ENCODE measurements at regions not wholly inside any gene's neighbourhood (a gene's known extent, or its start where the extent isn't known, plus 50 kb on each side); places are given as distances from the start of the nearest gene placed in this dataset.
A peak's percentile ranks its signal among the peaks of the same experiment; 100 is the strongest.
"Not testable (repeated sequence)": the region's sequence is repeated elsewhere in the genome, so short reads cannot be mapped to it uniquely, and the experiment has no call there.

DNA sequence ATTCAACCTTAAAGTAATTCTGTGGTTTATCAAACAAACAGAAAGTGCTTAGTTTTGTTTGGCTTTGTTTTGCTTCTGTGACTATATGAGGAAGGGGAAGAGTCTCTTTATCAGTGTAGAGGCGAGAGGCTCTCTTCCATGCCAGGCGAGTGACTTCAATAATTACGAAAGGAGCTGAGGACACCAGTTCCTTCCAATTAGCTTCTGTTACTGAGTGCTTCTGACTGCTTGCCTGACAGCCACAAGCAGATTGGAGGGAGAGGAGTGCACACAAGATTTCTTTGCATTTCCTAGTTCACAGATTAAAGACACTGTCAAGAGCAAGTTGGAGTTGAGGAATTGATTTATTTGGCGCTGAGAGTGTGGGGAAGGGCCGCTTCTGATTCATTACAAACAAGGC, 1484.5 kb upstream of the TENM4 start:
- Histone ChIP-seq H3K4me2 (ENCODE audit: insufficient read depth, low read length, poor library complexity, severe bottlenecking) (no peak overlapping the region), H3K18ac (ENCODE audit: low read length) (no peak overlapping the region), H3K9ac (ENCODE audit: low read depth, low read length, poor library complexity) (no peak overlapping the region), H2BK12ac (ENCODE audit: low read length) (no peak overlapping the region), H3K23ac (ENCODE audit: low read depth, low read length, poor library complexity) (no peak overlapping the region), H3K27ac (replicated peaks; ENCODE audit: low read length) (no peak overlapping the region), H3K79me1 (ENCODE audit: low read depth, low read length) (no peaks in the 10 kb centered on the region), H3K9me3 (replicated peaks in 1 of 2; ENCODE audit: control insufficient read depth in 2 of 2, insufficient read depth in 1 of 2, low read depth in 1 of 2, low read length in 2 of 2) (peaks cover 0 to 3% of the 10 kb centered on the region in 2 donors), H3K4me1 (ENCODE audit: control insufficient read depth in 2 of 2, insufficient read depth in 1 of 2, low read depth in 1 of 2, low read length in 2 of 2) (no peaks in the 10 kb centered on the region), H3K4me3 (ENCODE audit: low read length in 2 of 2) (no peak overlapping the region), H4K91ac (ENCODE audit: low read depth, low read length, poor library complexity) (no peak overlapping the region), H3K14ac (ENCODE audit: low read length) (no peak overlapping the region), H3K36me3 (replicated peaks in 1 of 2; ENCODE audit: control insufficient read depth in 2 of 2, insufficient read depth in 2 of 2, low read length in 2 of 2) (no peaks in the 10 kb centered on the region), H3K27me3 (ENCODE audit: control insufficient read depth in 3 of 3, insufficient read depth in 3 of 3, low read depth in 1 of 3, low read length in 3 of 3) (no peaks in the 10 kb centered on the region), H2BK5ac (ENCODE audit: low read length) (no peak overlapping the region), H2AFZ (ENCODE audit: low read length) (peak overlapping the region; percentile 42), H2BK120ac (ENCODE audit: low read depth, low read length) (no peak overlapping the region), H2AK5ac (ENCODE audit: low read depth, low read length) (no peak overlapping the region), H4K8ac (ENCODE audit: low read depth, low read length) (no peak overlapping the region), H2BK15ac (ENCODE audit: low read length) (no peak overlapping the region), H3K4ac (ENCODE audit: low read length) (no peak overlapping the region)
- no peak for DNase-seq (ENCODE audit: low spot score)
- no CpG with 5 or more reads among the region's 5 CpGs for WGBS, 2 donors (ENCODE audit: extremely low coverage in 2 of 2, insufficient read length in 2 of 2, insufficient replicate concordance in 1 of 2)

DNA sequence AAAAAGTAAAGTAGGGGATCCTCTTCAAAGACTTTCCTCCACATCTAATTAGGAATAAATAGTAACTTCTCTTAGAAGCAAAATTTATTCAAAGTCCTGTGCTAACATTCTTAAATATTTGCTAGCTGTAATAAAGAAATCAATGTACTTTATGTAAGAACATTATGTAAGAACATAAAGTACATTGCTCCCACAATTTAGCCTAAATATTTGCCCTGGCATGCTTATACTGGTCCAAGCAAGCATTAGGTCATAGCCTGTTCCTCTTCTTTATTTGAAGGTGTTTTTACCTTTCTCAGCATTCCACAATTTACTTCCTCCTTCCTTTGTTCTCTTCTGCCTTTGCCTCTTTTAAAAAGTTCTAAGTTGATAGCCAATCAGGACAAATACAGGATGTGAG, 1480.5 kb upstream of the TENM4 start:
- not testable (repeated sequence) for H3K9ac ChIP-seq (ENCODE audit: low read depth, low read length, poor library complexity); H3K9me3 ChIP-seq (replicated peaks in 1 of 2; ENCODE audit: control insufficient read depth in 2 of 2, insufficient read depth in 1 of 2, low read depth in 1 of 2, low read length in 2 of 2); H3K18ac ChIP-seq (ENCODE audit: low read length); H4K8ac ChIP-seq (ENCODE audit: low read depth, low read length); H2BK15ac ChIP-seq (ENCODE audit: low read length); H2BK120ac ChIP-seq (ENCODE audit: low read depth, low read length); H2BK12ac ChIP-seq (ENCODE audit: low read length); H3K4me2 ChIP-seq (ENCODE audit: insufficient read depth, low read length, poor library complexity, severe bottlenecking); H3K4me1 ChIP-seq (ENCODE audit: control insufficient read depth in 2 of 2, insufficient read depth in 1 of 2, low read depth in 1 of 2, low read length in 2 of 2); H3K79me1 ChIP-seq (ENCODE audit: low read depth, low read length); H3K36me3 ChIP-seq (replicated peaks in 1 of 2; ENCODE audit: control insufficient read depth in 2 of 2, insufficient read depth in 2 of 2, low read length in 2 of 2); H3K27me3 ChIP-seq (ENCODE audit: control insufficient read depth in 3 of 3, insufficient read depth in 3 of 3, low read depth in 1 of 3, low read length in 3 of 3); DNase-seq (ENCODE audit: low spot score); H3K27ac ChIP-seq (replicated peaks; ENCODE audit: low read length); H3K4ac ChIP-seq (ENCODE audit: low read length); H3K23ac ChIP-seq (ENCODE audit: low read depth, low read length, poor library complexity); H3K14ac ChIP-seq (ENCODE audit: low read length); H3K4me3 ChIP-seq (ENCODE audit: low read length in 2 of 2); H2BK5ac ChIP-seq (ENCODE audit: low read length); H4K91ac ChIP-seq (ENCODE audit: low read depth, low read length, poor library complexity); H2AK5ac ChIP-seq (ENCODE audit: low read depth, low read length)
- peak overlapping the region; percentile 7 for H2AFZ ChIP-seq (ENCODE audit: low read length)

DNA sequence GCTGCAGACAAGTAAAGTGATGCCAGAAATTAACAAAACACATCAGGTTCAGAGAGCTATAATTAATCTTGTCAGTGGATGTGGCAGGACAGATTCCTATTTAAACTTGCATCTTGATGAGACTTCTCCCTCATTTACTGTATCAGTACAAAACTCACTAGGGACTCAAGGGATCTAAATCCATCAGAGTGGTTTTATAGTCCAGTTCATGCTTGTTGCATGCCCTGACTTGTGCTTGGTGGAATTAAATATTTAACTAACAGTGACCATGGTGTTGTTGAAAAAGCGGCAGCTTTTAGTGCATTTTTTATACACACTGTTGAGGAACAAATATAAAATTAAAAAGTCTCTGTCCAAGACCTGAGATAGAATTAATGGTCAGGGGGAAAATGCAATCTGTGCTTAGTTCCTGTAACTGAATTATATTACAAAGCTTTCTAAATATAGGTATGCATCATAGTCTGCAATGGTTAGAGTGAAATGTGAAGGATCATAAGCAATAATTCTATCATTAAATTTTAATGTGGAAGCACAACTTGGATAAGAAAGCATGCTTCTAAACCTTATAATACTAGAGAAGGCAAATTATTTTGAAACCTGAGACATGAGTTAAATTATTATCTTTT, 1475.5 kb upstream of the TENM4 start:
- WGBS, 2 donors (ENCODE audit: extremely low coverage in 2 of 2, insufficient read length in 2 of 2, insufficient replicate concordance in 1 of 2), result no CpG with 5 or more reads among the region's 1 CpG
- Histone ChIP-seq H3K27ac (replicated peaks; ENCODE audit: low read length) (no peak overlapping the region), H3K23ac (ENCODE audit: low read depth, low read length, poor library complexity) (no peak overlapping the region), H4K91ac (ENCODE audit: low read depth, low read length, poor library complexity) (no peak overlapping the region), H4K8ac (ENCODE audit: low read depth, low read length) (no peak overlapping the region), H2BK120ac (ENCODE audit: low read depth, low read length) (no peak overlapping the region), H2BK12ac (ENCODE audit: low read length) (no peak overlapping the region), H3K4me2 (ENCODE audit: insufficient read depth, low read length, poor library complexity, severe bottlenecking) (no peak overlapping the region), H3K4me1 (ENCODE audit: control insufficient read depth in 2 of 2, insufficient read depth in 1 of 2, low read depth in 1 of 2, low read length in 2 of 2) (no peaks in the 10 kb centered on the region), H2AFZ (ENCODE audit: low read length) (peak overlapping the region; percentile 47), H3K9me3 (replicated peaks in 1 of 2; ENCODE audit: control insufficient read depth in 2 of 2, insufficient read depth in 1 of 2, low read depth in 1 of 2, low read length in 2 of 2) (peaks cover 0 to 3% of the 10 kb centered on the region in 2 donors), H3K14ac (ENCODE audit: low read length) (no peak overlapping the region), H2BK5ac (ENCODE audit: low read length) (no peak overlapping the region), H3K4ac (ENCODE audit: low read length) (no peak overlapping the region), H3K79me1 (ENCODE audit: low read depth, low read length) (no peaks in the 10 kb centered on the region), H2BK15ac (ENCODE audit: low read length) (no peak overlapping the region), H3K4me3 (ENCODE audit: low read length in 2 of 2) (no peak overlapping the region), H3K27me3 (ENCODE audit: control insufficient read depth in 3 of 3, insufficient read depth in 3 of 3, low read depth in 1 of 3, low read length in 3 of 3) (no peaks in the 10 kb centered on the region), H3K36me3 (replicated peaks in 1 of 2; ENCODE audit: control insufficient read depth in 2 of 2, insufficient read depth in 2 of 2, low read length in 2 of 2) (no peaks in the 10 kb centered on the region), H3K9ac (ENCODE audit: low read depth, low read length, poor library complexity) (no peak overlapping the region), H3K18ac (ENCODE audit: low read length) (no peak overlapping the region), H2AK5ac (ENCODE audit: low read depth, low read length) (no peak overlapping the region)
- no peak for DNase-seq (ENCODE audit: low spot score)

DNA sequence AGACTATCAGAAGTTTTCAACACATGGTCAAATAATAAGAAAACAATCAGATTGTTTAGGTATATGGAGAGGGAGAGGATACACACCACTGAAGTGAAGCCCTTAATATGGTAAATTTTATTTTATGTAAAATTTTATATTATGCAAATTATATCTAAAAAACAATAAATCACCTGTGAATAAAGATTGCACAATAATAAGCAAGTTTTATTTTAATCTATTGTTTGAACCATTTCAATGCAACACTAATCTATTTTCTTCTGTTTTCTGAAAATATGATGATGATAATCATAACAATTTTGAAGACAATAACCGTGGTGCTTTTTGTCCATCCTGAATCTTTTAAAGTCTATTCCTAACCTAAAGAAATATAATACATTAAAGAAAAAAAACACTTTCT, 1473.5 kb upstream of the TENM4 start:
- H3K4me2 ChIP-seq (ENCODE audit: insufficient read depth, low read length, poor library complexity, severe bottlenecking), result no peak overlapping the region
- WGBS, 2 donors (ENCODE audit: extremely low coverage in 2 of 2, insufficient read length in 2 of 2, insufficient replicate concordance in 1 of 2), result no CpG with 5 or more reads among the region's 1 CpG
- H2BK12ac ChIP-seq (ENCODE audit: low read length), result no peak overlapping the region
- H3K4me1 ChIP-seq (ENCODE audit: control insufficient read depth in 2 of 2, insufficient read depth in 1 of 2, low read depth in 1 of 2, low read length in 2 of 2), result no peaks in the 10 kb centered on the region
- no peak overlapping the region for H3K9ac ChIP-seq (ENCODE audit: low read depth, low read length, poor library complexity)
- H3K79me1 ChIP-seq (ENCODE audit: low read depth, low read length), result no peaks in the 10 kb centered on the region
- DNase-seq (ENCODE audit: low spot score), result no peak
- no peak overlapping the region for H3K27ac ChIP-seq (replicated peaks; ENCODE audit: low read length)
- no peak overlapping the region for H3K4me3 ChIP-seq (ENCODE audit: low read length in 2 of 2)
- no peak overlapping the region for H2BK5ac ChIP-seq (ENCODE audit: low read length)
- H3K27me3 ChIP-seq (ENCODE audit: control insufficient read depth in 3 of 3, insufficient read depth in 3 of 3, low read depth in 1 of 3, low read length in 3 of 3), result no peaks in the 10 kb centered on the region
- no peak overlapping the region for H2AFZ ChIP-seq (ENCODE audit: low read length)
- H3K9me3 ChIP-seq (replicated peaks in 1 of 2; ENCODE audit: control insufficient read depth in 2 of 2, insufficient read depth in 1 of 2, low read depth in 1 of 2, low read length in 2 of 2), result no peaks in the 10 kb centered on the region
- H3K4ac ChIP-seq (ENCODE audit: low read length), result no peak overlapping the region
- H4K8ac ChIP-seq (ENCODE audit: low read depth, low read length), result no peak overlapping the region
- H3K23ac ChIP-seq (ENCODE audit: low read depth, low read length, poor library complexity), result no peak overlapping the region
- no peak overlapping the region for H2AK5ac ChIP-seq (ENCODE audit: low read depth, low read length)
- no peak overlapping the region for H2BK15ac ChIP-seq (ENCODE audit: low read length)
- no peaks in the 10 kb centered on the region for H3K36me3 ChIP-seq (replicated peaks in 1 of 2; ENCODE audit: control insufficient read depth in 2 of 2, insufficient read depth in 2 of 2, low read length in 2 of 2)
- no peak overlapping the region for H3K14ac ChIP-seq (ENCODE audit: low read length)
- no peak overlapping the region for H3K18ac ChIP-seq (ENCODE audit: low read length)
- H4K91ac ChIP-seq (ENCODE audit: low read depth, low read length, poor library complexity), result no peak overlapping the region
- no peak overlapping the region for H2BK120ac ChIP-seq (ENCODE audit: low read depth, low read length)
